ENCODE measurements at regions not wholly inside any gene's neighbourhood (a gene's known extent, or its start where the extent isn't known, plus 50 kb on each side); places are given as distances from the start of the nearest gene placed in this dataset.

DNA sequence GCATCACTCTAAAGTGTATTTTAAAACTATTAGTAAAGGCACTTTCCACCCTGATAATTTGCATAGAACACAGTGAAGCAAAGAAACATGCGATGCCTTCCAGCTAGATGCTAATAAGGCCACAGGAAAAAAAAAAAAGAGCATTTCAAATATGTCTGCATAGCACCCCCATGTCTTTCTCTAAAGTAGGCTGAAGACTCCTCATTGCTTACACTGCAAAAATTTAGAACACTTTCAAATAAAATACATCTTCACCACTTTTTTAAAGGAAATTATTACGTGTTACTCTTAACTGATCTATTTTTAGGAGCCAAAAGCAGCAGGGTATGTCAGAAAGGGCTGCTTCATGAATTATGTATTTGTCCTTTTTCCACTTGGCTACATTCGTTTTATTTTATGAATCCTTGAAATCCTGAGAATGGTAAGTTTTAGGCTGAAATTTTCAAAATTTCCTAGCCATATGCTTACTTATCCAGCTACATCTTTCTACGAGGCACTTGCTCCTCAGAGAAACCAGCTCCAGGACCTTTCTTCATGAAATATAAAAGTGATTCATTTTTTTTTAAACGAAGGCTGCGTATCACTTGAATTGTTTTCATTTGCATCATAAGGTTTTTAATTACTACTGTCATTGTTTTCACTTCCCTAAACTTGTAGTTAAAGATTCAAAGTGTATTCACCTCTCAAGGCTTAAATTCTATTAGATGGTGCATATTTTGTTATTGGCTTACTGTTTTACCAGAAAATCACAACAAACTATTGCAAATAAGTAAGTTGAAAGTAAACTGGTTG lies 513.0 kb downstream of the PTPRC start:
- no peak for ATAC-seq
- no peak for TF ChIP-seq ZNF8 (CRISPR knock-in tag; IDR thresholded peaks at IDR 0.05)
- TF ChIP-seq, protein P1, sequence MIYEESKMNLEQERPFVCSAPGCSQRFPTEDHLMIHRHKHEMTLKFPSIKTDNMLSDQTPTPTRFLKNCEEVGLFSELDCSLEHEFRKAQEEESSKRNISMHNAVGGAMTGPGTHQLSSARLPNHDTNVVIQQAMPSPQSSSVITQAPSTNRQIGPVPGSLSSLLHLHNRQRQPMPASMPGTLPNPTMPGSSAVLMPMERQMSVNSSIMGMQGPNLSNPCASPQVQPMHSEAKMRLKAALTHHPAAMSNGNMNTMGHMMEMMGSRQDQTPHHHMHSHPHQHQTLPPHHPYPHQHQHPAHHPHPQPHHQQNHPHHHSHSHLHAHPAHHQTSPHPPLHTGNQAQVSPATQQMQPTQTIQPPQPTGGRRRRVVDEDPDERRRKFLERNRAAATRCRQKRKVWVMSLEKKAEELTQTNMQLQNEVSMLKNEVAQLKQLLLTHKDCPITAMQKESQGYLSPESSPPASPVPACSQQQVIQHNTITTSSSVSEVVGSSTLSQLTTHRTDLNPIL (CRISPR knock-in tag; IDR thresholded peaks at IDR 0.05; ENCODE audit: low read depth) = no peak
- TF ChIP-seq ISL1 (CRISPR knock-in tag; IDR thresholded peaks at IDR 0.05) = no peak
- TF ChIP-seq, protein P2, sequence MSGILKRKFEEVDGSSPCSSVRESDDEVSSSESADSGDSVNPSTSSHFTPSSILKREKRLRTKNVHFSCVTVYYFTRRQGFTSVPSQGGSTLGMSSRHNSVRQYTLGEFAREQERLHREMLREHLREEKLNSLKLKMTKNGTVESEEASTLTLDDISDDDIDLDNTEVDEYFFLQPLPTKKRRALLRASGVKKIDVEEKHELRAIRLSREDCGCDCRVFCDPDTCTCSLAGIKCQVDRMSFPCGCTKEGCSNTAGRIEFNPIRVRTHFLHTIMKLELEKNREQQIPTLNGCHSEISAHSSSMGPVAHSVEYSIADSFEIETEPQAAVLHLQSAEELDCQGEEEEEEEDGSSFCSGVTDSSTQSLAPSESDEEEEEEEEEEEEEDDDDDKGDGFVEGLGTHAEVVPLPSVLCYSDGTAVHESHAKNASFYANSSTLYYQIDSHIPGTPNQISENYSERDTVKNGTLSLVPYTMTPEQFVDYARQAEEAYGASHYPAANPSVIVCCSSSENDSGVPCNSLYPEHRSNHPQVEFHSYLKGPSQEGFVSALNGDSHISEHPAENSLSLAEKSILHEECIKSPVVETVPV (CRISPR knock-in tag; IDR thresholded peaks at IDR 0.05) = no peak
- TF ChIP-seq ESRRG (CRISPR knock-in tag; IDR thresholded peaks at IDR 0.05) = no peak
- TF ChIP-seq, protein P3, sequence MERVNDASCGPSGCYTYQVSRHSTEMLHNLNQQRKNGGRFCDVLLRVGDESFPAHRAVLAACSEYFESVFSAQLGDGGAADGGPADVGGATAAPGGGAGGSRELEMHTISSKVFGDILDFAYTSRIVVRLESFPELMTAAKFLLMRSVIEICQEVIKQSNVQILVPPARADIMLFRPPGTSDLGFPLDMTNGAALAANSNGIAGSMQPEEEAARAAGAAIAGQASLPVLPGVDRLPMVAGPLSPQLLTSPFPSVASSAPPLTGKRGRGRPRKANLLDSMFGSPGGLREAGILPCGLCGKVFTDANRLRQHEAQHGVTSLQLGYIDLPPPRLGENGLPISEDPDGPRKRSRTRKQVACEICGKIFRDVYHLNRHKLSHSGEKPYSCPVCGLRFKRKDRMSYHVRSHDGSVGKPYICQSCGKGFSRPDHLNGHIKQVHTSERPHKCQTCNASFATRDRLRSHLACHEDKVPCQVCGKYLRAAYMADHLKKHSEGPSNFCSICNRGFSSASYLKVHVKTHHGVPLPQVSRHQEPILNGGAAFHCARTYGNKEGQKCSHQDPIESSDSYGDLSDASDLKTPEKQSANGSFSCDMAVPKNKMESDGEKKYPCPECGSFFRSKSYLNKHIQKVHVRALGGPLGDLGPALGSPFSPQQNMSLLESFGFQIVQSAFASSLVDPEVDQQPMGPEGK (CRISPR knock-in tag; IDR thresholded peaks at IDR 0.05; ENCODE audit: borderline replicate concordance) = no peak
- TF ChIP-seq, protein P4, sequence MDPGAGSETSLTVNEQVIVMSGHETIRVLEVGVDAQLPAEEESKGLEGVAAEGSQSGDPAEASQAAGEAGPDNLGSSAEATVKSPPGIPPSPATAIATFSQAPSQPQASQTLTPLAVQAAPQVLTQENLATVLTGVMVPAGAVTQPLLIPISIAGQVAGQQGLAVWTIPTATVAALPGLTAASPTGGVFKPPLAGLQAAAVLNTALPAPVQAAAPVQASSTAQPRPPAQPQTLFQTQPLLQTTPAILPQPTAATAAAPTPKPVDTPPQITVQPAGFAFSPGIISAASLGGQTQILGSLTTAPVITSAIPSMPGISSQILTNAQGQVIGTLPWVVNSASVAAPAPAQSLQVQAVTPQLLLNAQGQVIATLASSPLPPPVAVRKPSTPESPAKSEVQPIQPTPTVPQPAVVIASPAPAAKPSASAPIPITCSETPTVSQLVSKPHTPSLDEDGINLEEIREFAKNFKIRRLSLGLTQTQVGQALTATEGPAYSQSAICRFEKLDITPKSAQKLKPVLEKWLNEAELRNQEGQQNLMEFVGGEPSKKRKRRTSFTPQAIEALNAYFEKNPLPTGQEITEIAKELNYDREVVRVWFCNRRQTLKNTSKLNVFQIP (CRISPR knock-in tag; IDR thresholded peaks at IDR 0.05; ENCODE audit: borderline replicate concordance, low read depth) = no peak
- no peak for TF ChIP-seq ZFP30 (CRISPR knock-in tag; IDR thresholded peaks at IDR 0.05)

DNA sequence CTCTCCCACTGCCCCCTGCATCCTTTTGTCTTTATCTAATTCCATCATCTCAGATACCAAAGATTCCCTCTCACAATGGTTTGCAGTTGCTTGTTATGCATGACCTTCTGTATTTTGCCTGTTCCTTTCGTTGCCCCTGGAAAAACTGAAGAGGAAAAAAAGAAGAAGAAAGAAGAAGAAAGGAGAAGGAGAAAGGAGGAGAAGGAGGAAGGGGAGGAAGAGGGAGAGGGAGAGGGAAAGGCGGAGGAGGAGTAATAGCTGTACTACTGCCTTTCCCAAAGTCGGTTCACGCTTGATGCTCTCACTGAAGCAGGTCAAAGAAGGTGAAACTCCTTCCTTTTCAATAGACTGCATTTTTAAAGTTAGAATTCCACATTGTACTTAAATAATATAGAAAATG lies 513.8 kb downstream of the PTPRC start:
- no peak for TF ChIP-seq TCF4 (CRISPR knock-in tag; IDR thresholded peaks at IDR 0.05; ENCODE audit: borderline replicate concordance)
- TF ChIP-seq, protein P1 (CRISPR knock-in tag; IDR thresholded peaks at IDR 0.05; ENCODE audit: low read depth) = no peak
- no peak for TF ChIP-seq ISL1 (CRISPR knock-in tag; IDR thresholded peaks at IDR 0.05)
- TF ChIP-seq, protein P5, sequence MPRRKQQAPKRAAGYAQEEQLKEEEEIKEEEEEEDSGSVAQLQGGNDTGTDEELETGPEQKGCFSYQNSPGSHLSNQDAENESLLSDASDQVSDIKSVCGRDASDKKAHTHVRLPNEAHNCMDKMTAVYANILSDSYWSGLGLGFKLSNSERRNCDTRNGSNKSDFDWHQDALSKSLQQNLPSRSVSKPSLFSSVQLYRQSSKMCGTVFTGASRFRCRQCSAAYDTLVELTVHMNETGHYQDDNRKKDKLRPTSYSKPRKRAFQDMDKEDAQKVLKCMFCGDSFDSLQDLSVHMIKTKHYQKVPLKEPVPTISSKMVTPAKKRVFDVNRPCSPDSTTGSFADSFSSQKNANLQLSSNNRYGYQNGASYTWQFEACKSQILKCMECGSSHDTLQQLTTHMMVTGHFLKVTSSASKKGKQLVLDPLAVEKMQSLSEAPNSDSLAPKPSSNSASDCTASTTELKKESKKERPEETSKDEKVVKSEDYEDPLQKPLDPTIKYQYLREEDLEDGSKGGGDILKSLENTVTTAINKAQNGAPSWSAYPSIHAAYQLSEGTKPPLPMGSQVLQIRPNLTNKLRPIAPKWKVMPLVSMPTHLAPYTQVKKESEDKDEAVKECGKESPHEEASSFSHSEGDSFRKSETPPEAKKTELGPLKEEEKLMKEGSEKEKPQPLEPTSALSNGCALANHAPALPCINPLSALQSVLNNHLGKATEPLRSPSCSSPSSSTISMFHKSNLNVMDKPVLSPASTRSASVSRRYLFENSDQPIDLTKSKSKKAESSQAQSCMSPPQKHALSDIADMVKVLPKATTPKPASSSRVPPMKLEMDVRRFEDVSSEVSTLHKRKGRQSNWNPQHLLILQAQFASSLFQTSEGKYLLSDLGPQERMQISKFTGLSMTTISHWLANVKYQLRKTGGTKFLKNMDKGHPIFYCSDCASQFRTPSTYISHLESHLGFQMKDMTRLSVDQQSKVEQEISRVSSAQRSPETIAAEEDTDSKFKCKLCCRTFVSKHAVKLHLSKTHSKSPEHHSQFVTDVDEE (CRISPR knock-in tag; IDR thresholded peaks at IDR 0.05) = no peak
- no peak for ATAC-seq

DNA sequence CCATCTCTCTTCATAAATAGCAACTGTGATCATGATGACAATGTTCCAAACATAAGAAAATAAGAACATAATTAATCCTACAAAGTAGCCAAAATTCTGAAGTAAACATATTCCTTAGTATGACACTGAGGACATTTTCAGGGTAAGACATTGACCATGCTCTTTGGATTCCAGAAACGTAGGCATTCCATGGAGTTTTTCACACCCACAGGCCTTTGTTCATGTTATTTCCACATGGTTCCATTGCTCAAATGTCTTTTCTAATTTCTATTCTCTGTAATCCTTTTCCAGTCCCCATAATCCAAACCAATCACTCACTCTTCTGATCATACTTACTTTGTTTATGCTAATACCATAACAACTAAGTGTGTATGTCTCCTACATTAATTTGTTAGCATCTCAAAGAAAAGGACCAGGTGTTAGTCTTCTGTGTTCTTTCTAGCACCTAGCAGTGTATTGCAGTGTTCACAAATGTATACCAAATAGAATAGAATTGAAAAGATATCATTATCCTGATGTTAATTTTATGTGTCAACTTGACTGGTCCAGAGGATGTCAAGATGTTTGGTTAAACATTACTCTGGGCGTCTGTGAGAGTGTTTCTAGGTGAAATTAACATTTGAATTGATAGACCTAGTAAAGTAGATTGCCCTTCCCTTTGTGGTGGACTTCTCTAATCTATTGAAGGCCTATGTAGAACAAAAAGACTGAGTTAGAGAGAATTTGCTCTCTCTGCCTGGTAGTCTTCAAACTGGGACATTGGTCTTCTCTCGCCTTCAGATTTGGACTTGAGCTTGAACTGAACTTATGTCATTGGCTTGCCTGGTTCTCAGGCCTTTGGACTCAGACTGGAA lies 516.6 kb downstream of the PTPRC start:
- no peak for ATAC-seq
- TF ChIP-seq ZFP30 (CRISPR knock-in tag; IDR thresholded peaks at IDR 0.05) (no peak), ZC3H10 (CRISPR knock-in tag; IDR thresholded peaks at IDR 0.05) (no peak), PPARA (CRISPR knock-in tag; IDR thresholded peaks at IDR 0.05; ENCODE audit: borderline replicate concordance) (no peak), TCF4 (CRISPR knock-in tag; IDR thresholded peaks at IDR 0.05; ENCODE audit: borderline replicate concordance) (no peak)

DNA sequence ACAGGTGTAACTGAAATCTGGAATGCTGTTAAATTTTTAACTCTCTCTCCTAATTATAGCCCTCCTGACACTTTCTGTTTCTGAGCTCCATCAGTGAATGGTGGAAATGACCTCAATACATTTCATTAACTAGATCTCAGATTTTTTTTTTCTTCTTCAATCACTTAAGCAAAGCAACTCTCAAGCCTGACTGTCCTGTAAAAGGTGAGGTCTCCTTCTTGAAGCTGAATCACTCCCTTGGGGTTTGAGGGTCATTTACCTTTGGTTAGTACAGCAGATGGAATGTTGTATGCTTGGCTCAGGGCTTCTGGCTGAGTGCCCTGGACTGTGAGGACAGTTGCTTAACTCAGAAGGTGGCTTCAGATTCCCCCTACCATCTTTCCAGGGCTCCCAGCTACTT lies 518.7 kb downstream of the PTPRC start:
- no peak for ATAC-seq
- no peak for TF ChIP-seq ESRRG (CRISPR knock-in tag; IDR thresholded peaks at IDR 0.05)
- no peak for TF ChIP-seq ZFP30 (CRISPR knock-in tag; IDR thresholded peaks at IDR 0.05)
- no peak for TF ChIP-seq ZFP3 (CRISPR knock-in tag; IDR thresholded peaks at IDR 0.05)
- no peak for TF ChIP-seq ZNF565 (CRISPR knock-in tag; conservative IDR thresholded peaks at IDR 0.05; ENCODE audit: low read depth)
- TF ChIP-seq SNAI2 (CRISPR knock-in tag; IDR thresholded peaks at IDR 0.05) = no peak
- TF ChIP-seq, protein P2 (CRISPR knock-in tag; IDR thresholded peaks at IDR 0.05) = no peak
- TF ChIP-seq RARB (CRISPR knock-in tag; IDR thresholded peaks at IDR 0.05) = no peak
- no peak for TF ChIP-seq CSDC2 (CRISPR knock-in tag; IDR thresholded peaks at IDR 0.05)
- TF ChIP-seq, protein P4 (CRISPR knock-in tag; IDR thresholded peaks at IDR 0.05; ENCODE audit: borderline replicate concordance, low read depth) = no peak
- no peak for TF ChIP-seq BACH2 (CRISPR knock-in tag; IDR thresholded peaks at IDR 0.05; ENCODE audit: borderline replicate concordance)
- TF ChIP-seq ZNF8 (CRISPR knock-in tag; IDR thresholded peaks at IDR 0.05) = no peak
- no peak for TF ChIP-seq ZC3H10 (CRISPR knock-in tag; IDR thresholded peaks at IDR 0.05)
